Stimulated activated memory B cell treated with anti-CD40 and anti-IgM and Interleukin-4, amounts not matched to agents 10 μg/mL and 1 μg/mL and 100 μg/mL, for 72 hours (primary cell): ENCODE measurements at regions not wholly inside any gene's neighbourhood (a gene's known extent, or its start where the extent isn't known, plus 50 kb on each side); places are given as distances from the start of the nearest gene placed in this dataset.

Experiments used
- ATAC-seq: fragments of 150-1000 bp; cut with Tn5 transposase; 2 replicates; pipeline ENCODE4 v1.10.0; 2021
- H3K27ac Mint-ChIP-seq: one replicate; pipeline ENCODE4 v1.8.0; 2022; ENCODE audit warnings: mild to moderate bottlenecking, mixed read lengths
- H3K27me3 Mint-ChIP-seq: one replicate; pipeline ENCODE4 v1.8.0; 2022; ENCODE audit warnings: mixed read lengths
- H3K36me3 Mint-ChIP-seq: one replicate; pipeline ENCODE4 v1.8.0; 2022; ENCODE audit warnings: mixed read lengths
- H3K4me1 Mint-ChIP-seq: one replicate; pipeline ENCODE4 v1.8.0; 2022; ENCODE audit warnings: mixed read lengths
- H3K4me3 Mint-ChIP-seq: one replicate; pipeline ENCODE4 v1.8.0; 2022; ENCODE audit warnings: mild to moderate bottlenecking, moderate library complexity, mixed read lengths
- H3K9me3 Mint-ChIP-seq: one replicate; pipeline ENCODE4 v1.8.0; 2022; ENCODE audit warnings: mixed read lengths

GRCh38 chr6:16855460-16855859, 94.2 kb upstream of the ATXN1 start:
- ATAC-seq, result no peak
- no peak overlapping the region for H3K27ac Mint-ChIP-seq

GRCh38 chr6:16854986-16855385, 93.7 kb upstream of the ATXN1 start:
- H3K4me1 Mint-ChIP-seq, result peaks cover 19% of the 10 kb centered on the region
- ATAC-seq, result peak; percentile 57

More at GRCh38 chr6:16855460-16855859, 94.2 kb upstream of the ATXN1 start:
- no peak overlapping the region for H3K4me3 Mint-ChIP-seq
- peaks cover 19% of the 10 kb centered on the region for H3K4me1 Mint-ChIP-seq
- H3K9me3 Mint-ChIP-seq, result no peaks in the 10 kb centered on the region
- peaks cover 55% of the 10 kb centered on the region for H3K27me3 Mint-ChIP-seq
- H3K36me3 Mint-ChIP-seq, result no peaks in the 10 kb centered on the region

GRCh38 chr6:16852671-16853070, 91.4 kb upstream of the ATXN1 start:
- H3K9me3 Mint-ChIP-seq, result no peaks in the 10 kb centered on the region
- H3K4me1 Mint-ChIP-seq, result peaks cover 19% of the 10 kb centered on the region
- no peak overlapping the region for H3K4me3 Mint-ChIP-seq
- ATAC-seq, result no peak
- no peaks in the 10 kb centered on the region for H3K36me3 Mint-ChIP-seq
- no peak overlapping the region for H3K27ac Mint-ChIP-seq
- H3K27me3 Mint-ChIP-seq, result peaks cover 68% of the 10 kb centered on the region

More at GRCh38 chr6:16854986-16855385, 93.7 kb upstream of the ATXN1 start:
- no peak overlapping the region for H3K27ac Mint-ChIP-seq
- H3K27me3 Mint-ChIP-seq, result peaks cover 60% of the 10 kb centered on the region
- H3K36me3 Mint-ChIP-seq, result no peaks in the 10 kb centered on the region
- H3K9me3 Mint-ChIP-seq, result no peaks in the 10 kb centered on the region
- H3K4me3 Mint-ChIP-seq, result no peak overlapping the region

GRCh38 chr6:16851758-16852157, 90.5 kb upstream of the ATXN1 start:
- H3K4me3 Mint-ChIP-seq, result no peak overlapping the region
- no peaks in the 10 kb centered on the region for H3K9me3 Mint-ChIP-seq
- no peak overlapping the region for H3K27ac Mint-ChIP-seq
- H3K36me3 Mint-ChIP-seq, result no peaks in the 10 kb centered on the region
- H3K4me1 Mint-ChIP-seq, result peaks cover 19% of the 10 kb centered on the region
- H3K27me3 Mint-ChIP-seq, result peaks cover 65% of the 10 kb centered on the region
- no peak for ATAC-seq

GRCh38 chr6:16851044-16851540, 89.8 kb upstream of the ATXN1 start:
- H3K9me3 Mint-ChIP-seq, result no peaks in the 10 kb centered on the region
- no peak overlapping the region for H3K27ac Mint-ChIP-seq
- H3K4me3 Mint-ChIP-seq, result no peak overlapping the region
- ATAC-seq, result no peak
- H3K27me3 Mint-ChIP-seq, result peaks cover 59% of the 10 kb centered on the region
- no peaks in the 10 kb centered on the region for H3K36me3 Mint-ChIP-seq
- H3K4me1 Mint-ChIP-seq, result peaks cover 19% of the 10 kb centered on the region

- peaks cover 54% of the 10 kb centered on the region for H3K27me3 Mint-ChIP-seq
- no peak overlapping the region for H3K27ac Mint-ChIP-seq
- peaks cover 19% of the 10 kb centered on the region for H3K4me1 Mint-ChIP-seq
- no peak overlapping the region for H3K4me3 Mint-ChIP-seq
- H3K36me3 Mint-ChIP-seq, result no peaks in the 10 kb centered on the region
- no peaks in the 10 kb centered on the region for H3K9me3 Mint-ChIP-seq
- ATAC-seq, result no peak
Measured at GRCh38 chr6:16850681-16851026, 89.4 kb upstream of the ATXN1 start.

GRCh38 chr6:16849988-16850680, 88.9 kb upstream of the ATXN1 start:
- Mint-ChIP-seq H3K4me3 (no peak overlapping the region), H3K9me3 (no peaks in the 10 kb centered on the region), H3K27me3 (peaks cover 50% of the 10 kb centered on the region), H3K27ac (no peak overlapping the region), H3K4me1 (peaks cover 15% of the 10 kb centered on the region), H3K36me3 (no peaks in the 10 kb centered on the region)
- no peak for ATAC-seq

- Mint-ChIP-seq H3K27me3 (peaks cover 53% of the 10 kb centered on the region), H3K4me3 (no peak overlapping the region), H3K36me3 (no peaks in the 10 kb centered on the region), H3K9me3 (no peaks in the 10 kb centered on the region), H3K4me1 (peaks cover 11% of the 10 kb centered on the region), H3K27ac (no peak overlapping the region)
- no peak for ATAC-seq
Measured at GRCh38 chr6:16849280-16849987, 88.2 kb upstream of the ATXN1 start.

GRCh38 chr6:16846399-16846778, 85.1 kb upstream of the ATXN1 start:
- no peaks in the 10 kb centered on the region for H3K9me3 Mint-ChIP-seq
- ATAC-seq, result no peak
- H3K27me3 Mint-ChIP-seq, result peaks cover 41% of the 10 kb centered on the region
- no peak overlapping the region for H3K27ac Mint-ChIP-seq
- H3K36me3 Mint-ChIP-seq, result no peaks in the 10 kb centered on the region
- H3K4me1 Mint-ChIP-seq, result peaks cover 2% of the 10 kb centered on the region
- H3K4me3 Mint-ChIP-seq, result no peak overlapping the region

- H3K36me3 Mint-ChIP-seq, result no peaks in the 10 kb centered on the region
- H3K9me3 Mint-ChIP-seq, result peaks cover 3% of the 10 kb centered on the region
- H3K4me3 Mint-ChIP-seq, result no peak overlapping the region
- peaks cover 20% of the 10 kb centered on the region for H3K27me3 Mint-ChIP-seq
- H3K27ac Mint-ChIP-seq, result no peak overlapping the region
- no peak for ATAC-seq
- H3K4me1 Mint-ChIP-seq, result peaks cover 13% of the 10 kb centered on the region
Measured at GRCh38 chr6:16844183-16844582, 82.9 kb upstream of the ATXN1 start.

GRCh38 chr6:16842676-16843075, 81.4 kb upstream of the ATXN1 start:
- H3K36me3 Mint-ChIP-seq, result no peaks in the 10 kb centered on the region
- H3K27ac Mint-ChIP-seq, result no peak overlapping the region
- peaks cover 3% of the 10 kb centered on the region for H3K9me3 Mint-ChIP-seq
- H3K4me1 Mint-ChIP-seq, result peaks cover 13% of the 10 kb centered on the region
- H3K4me3 Mint-ChIP-seq, result no peak overlapping the region
- no peak for ATAC-seq
- peaks cover 12% of the 10 kb centered on the region for H3K27me3 Mint-ChIP-seq

GRCh38 chr6:16841241-16841640, 80.0 kb upstream of the ATXN1 start:
- H3K27ac Mint-ChIP-seq, result no peak overlapping the region
- peaks cover 22% of the 10 kb centered on the region for H3K4me1 Mint-ChIP-seq
- no peak overlapping the region for H3K4me3 Mint-ChIP-seq
- ATAC-seq, result no peak
- peaks cover 11% of the 10 kb centered on the region for H3K27me3 Mint-ChIP-seq
- H3K9me3 Mint-ChIP-seq, result peaks cover 3% of the 10 kb centered on the region
- no peaks in the 10 kb centered on the region for H3K36me3 Mint-ChIP-seq

GRCh38 chr6:16840725-16841124, 79.5 kb upstream of the ATXN1 start:
- H3K36me3 Mint-ChIP-seq, result no peaks in the 10 kb centered on the region
- no peak for ATAC-seq
- H3K4me1 Mint-ChIP-seq, result peaks cover 28% of the 10 kb centered on the region

GRCh38 chr6:16840291-16840690, 79.0 kb upstream of the ATXN1 start:
- Mint-ChIP-seq H3K27ac (peak overlapping the region; percentile 44), H3K4me1 (peaks cover 28% of the 10 kb centered on the region), H3K36me3 (no peaks in the 10 kb centered on the region), H3K9me3 (peaks cover 3% of the 10 kb centered on the region), H3K27me3 (peaks cover 11% of the 10 kb centered on the region), H3K4me3 (no peak overlapping the region)
- ATAC-seq, result peak; percentile 49

More at GRCh38 chr6:16840725-16841124, 79.5 kb upstream of the ATXN1 start:
- peaks cover 3% of the 10 kb centered on the region for H3K9me3 Mint-ChIP-seq
- H3K27me3 Mint-ChIP-seq, result peaks cover 11% of the 10 kb centered on the region
- H3K27ac Mint-ChIP-seq, result peak overlapping the region; percentile 44
- no peak overlapping the region for H3K4me3 Mint-ChIP-seq

- Mint-ChIP-seq H3K27me3 (peaks cover 11% of the 10 kb centered on the region), H3K27ac (no peak overlapping the region), H3K4me3 (no peak overlapping the region), H3K36me3 (no peaks in the 10 kb centered on the region), H3K4me1 (peaks cover 28% of the 10 kb centered on the region), H3K9me3 (peaks cover 3% of the 10 kb centered on the region)
- no peak for ATAC-seq
Measured at GRCh38 chr6:16839631-16840179, 78.4 kb upstream of the ATXN1 start.
